ENCODE measurements at regions not wholly inside any gene's neighbourhood (a gene's known extent, or its start where the extent isn't known, plus 50 kb on each side); places are given as distances from the start of the nearest gene placed in this dataset.

DNA sequence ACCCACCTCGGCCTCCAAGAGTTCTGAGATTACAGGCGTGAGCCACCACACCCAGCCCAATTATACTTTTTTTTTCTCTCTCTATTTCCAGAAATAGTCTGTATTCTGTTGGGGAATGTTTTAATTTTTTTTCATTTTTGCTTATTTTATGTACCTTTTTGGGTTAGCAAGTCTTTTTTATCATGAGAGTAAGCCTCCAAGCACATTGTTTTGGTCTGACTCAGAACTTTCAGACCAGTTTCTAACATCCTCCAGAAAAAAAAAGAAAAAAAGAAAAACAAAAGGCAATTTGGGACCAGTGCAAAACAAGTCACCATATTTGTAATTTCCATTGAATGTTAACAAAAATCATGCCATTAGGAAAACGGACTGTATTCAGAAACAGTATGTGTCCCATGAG is 1465.5 kb downstream of the SLITRK5 start (continued):
- TF ChIP-seq ZNF407 (IDR thresholded peaks at IDR 0.05; ENCODE audit: low read depth), result no peak

- FAIRE-seq (no peak), DNase-seq (ENCODE audit: extremely low read depth in 1 of 4, low spot score in 3 of 4) (no peak), ATAC-seq (no peak)
- H3K4me3 ChIP-seq, result no peak overlapping the region
- H3K9me3 ChIP-seq (replicated peaks; ENCODE audit: control insufficient read depth, insufficient read depth, low read depth, low read length), result no peaks in the 10 kb centered on the region
- intact Hi-C loops (cut with micrococcal nuclease), result no loop called here
- ChIA-PET CTCF (ENCODE audit: low intra/inter-chr PET ratio) (no interaction called here), POLR2A (no interaction called here)
- no TSS peak for BruUV-seq (replicated peaks)
- H3K27me3 ChIP-seq (ENCODE audit: control insufficient read depth in 2 of 2, insufficient read depth in 2 of 2, low read length in 2 of 2), result no peaks in the 10 kb centered on the region
- no peak overlapping the region for H3K9ac ChIP-seq (ENCODE audit: insufficient read depth in 1 of 2, low read depth in 2 of 2, low read length in 2 of 2)
- no peaks in the 10 kb centered on the region for H4K20me1 ChIP-seq (replicated peaks; ENCODE audit: control insufficient read depth, insufficient read depth, low read length)
- H3K79me2 ChIP-seq (ENCODE audit: control insufficient read depth, insufficient read depth, low read length), result no peaks in the 10 kb centered on the region
- H3K27ac ChIP-seq (ENCODE audit: extremely low read depth, low read depth, low read length), result no peak overlapping the region
- no peak overlapping the region for H2AFZ ChIP-seq (ENCODE audit: low read depth, low read length)
- H3K36me3 ChIP-seq (ENCODE audit: control insufficient read depth, insufficient read depth, low read length), result no peaks in the 10 kb centered on the region
- in situ Hi-C loops (cut with MboI), result no loop called here
- H3K9me1 ChIP-seq (ENCODE audit: control insufficient read depth, insufficient read depth, low read length), result no peaks in the 10 kb centered on the region
- no peaks in the 10 kb centered on the region for H3K4me1 ChIP-seq (replicated peaks in 1 of 2; ENCODE audit: control insufficient read depth in 2 of 2, insufficient read depth in 2 of 2, low read length in 2 of 2)
- no peak overlapping the region for H3K4me2 ChIP-seq (ENCODE audit: insufficient read depth, low read length)
- TF ChIP-seq, protein P1, sequence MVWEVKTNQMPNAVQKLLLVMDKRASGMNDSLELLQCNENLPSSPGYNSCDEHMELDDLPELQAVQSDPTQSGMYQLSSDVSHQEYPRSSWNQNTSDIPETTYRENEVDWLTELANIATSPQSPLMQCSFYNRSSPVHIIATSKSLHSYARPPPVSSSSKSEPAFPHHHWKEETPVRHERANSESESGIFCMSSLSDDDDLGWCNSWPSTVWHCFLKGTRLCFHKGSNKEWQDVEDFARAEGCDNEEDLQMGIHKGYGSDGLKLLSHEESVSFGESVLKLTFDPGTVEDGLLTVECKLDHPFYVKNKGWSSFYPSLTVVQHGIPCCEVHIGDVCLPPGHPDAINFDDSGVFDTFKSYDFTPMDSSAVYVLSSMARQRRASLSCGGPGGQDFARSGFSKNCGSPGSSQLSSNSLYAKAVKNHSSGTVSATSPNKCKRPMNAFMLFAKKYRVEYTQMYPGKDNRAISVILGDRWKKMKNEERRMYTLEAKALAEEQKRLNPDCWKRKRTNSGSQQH (CRISPR knock-in tag; IDR thresholded peaks at IDR 0.05), result no peak
- TF ChIP-seq, protein P2, sequence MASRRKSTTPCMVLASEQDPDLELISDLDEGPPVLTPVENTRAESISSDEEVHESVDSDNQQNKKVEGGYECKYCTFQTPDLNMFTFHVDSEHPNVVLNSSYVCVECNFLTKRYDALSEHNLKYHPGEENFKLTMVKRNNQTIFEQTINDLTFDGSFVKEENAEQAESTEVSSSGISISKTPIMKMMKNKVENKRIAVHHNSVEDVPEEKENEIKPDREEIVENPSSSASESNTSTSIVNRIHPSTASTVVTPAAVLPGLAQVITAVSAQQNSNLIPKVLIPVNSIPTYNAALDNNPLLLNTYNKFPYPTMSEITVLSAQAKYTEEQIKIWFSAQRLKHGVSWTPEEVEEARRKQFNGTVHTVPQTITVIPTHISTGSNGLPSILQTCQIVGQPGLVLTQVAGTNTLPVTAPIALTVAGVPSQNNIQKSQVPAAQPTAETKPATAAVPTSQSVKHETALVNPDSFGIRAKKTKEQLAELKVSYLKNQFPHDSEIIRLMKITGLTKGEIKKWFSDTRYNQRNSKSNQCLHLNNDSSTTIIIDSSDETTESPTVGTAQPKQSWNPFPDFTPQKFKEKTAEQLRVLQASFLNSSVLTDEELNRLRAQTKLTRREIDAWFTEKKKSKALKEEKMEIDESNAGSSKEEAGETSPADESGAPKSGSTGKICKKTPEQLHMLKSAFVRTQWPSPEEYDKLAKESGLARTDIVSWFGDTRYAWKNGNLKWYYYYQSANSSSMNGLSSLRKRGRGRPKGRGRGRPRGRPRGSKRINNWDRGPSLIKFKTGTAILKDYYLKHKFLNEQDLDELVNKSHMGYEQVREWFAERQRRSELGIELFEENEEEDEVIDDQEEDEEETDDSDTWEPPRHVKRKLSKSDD (conservative IDR thresholded peaks at IDR 0.05; ENCODE audit: low read length), result no peak
- TF ChIP-seq CBX5 (IDR thresholded peaks at IDR 0.05; ENCODE audit: borderline replicate concordance, low read depth) (no peak), NCOA4 (IDR thresholded peaks at IDR 0.05; ENCODE audit: partially characterized antibody) (no peak), ESRRA (IDR thresholded peaks at IDR 0.05; ENCODE audit: borderline replicate concordance, low read depth) (no peak), NELFE (IDR thresholded peaks at IDR 0.05; ENCODE audit: insufficient read depth, insufficient read length) (no peak), ZNF143 (CRISPR knock-in tag; IDR thresholded peaks at IDR 0.05) (no peak), TCF7L2 (IDR thresholded peaks at IDR 0.05; ENCODE audit: low read depth, low read length) (no peak), RBBP5 (IDR thresholded peaks at IDR 0.05; ENCODE audit: borderline replicate concordance, insufficient read depth, low read length, poor library complexity, severe bottlenecking) (no peak)
Measured at GRCh38 chr13:89150362-89150761, 1479.2 kb downstream of the SLITRK5 start.

All from K562 (cell line).